Cardiac muscle cell (in vitro differentiated cells and primary cell): ENCODE measurements at regions not wholly inside any gene's neighbourhood (a gene's known extent, or its start where the extent isn't known, plus 50 kb on each side); places are given as distances from the start of the nearest gene placed in this dataset.

Experiments
- DNase-seq, 2 donors: peaks; one replicate each; pipeline versions ENCODE4 v3.0.0 to v3.0.0-alpha.2; 2010 to 2017; ENCODE audit warnings: low read depth in 1 of 2, low spot score in 1 of 2
- H3K27ac ChIP-seq: fragments of 200-600 bp; sonication (generic); 2 replicates; pipeline ENCODE4 v1.5.1; 2016
- H3K27me3 ChIP-seq: fragments of 200-600 bp; sonication (generic); 2 replicates; pipeline ENCODE4 v1.6.0; 2016; ENCODE audit warnings: control low read depth
- H3K36me3 ChIP-seq: fragments of 200-600 bp; sonication (generic); 2 replicates; pipeline ENCODE4 v1.5.1; 2016; ENCODE audit warnings: control low read depth
- H3K4me1 ChIP-seq: fragments of 200-600 bp; sonication (generic); 2 replicates; pipeline ENCODE4 v1.8.1; 2017; ENCODE audit warnings: low read depth, mild to moderate bottlenecking, mixed run types
- H3K4me3 ChIP-seq: fragments of 200-600 bp; sonication (generic); 2 replicates; pipeline ENCODE4 v1.5.1; 2016; ENCODE audit warnings: mild to moderate bottlenecking
- H3K9me3 ChIP-seq: fragments of 200-600 bp; sonication (generic); 2 replicates; pipeline ENCODE4 v1.5.1; 2017; ENCODE audit warnings: low read depth, mild to moderate bottlenecking, control low read depth
- TF ChIP-seq, protein P1 (sequence below): IDR thresholded peaks from 2 replicates; pipeline ENCODE4 v1.5.1; 2012; ENCODE audit warnings: low read depth, mild to moderate bottlenecking, low read length

DNA sequence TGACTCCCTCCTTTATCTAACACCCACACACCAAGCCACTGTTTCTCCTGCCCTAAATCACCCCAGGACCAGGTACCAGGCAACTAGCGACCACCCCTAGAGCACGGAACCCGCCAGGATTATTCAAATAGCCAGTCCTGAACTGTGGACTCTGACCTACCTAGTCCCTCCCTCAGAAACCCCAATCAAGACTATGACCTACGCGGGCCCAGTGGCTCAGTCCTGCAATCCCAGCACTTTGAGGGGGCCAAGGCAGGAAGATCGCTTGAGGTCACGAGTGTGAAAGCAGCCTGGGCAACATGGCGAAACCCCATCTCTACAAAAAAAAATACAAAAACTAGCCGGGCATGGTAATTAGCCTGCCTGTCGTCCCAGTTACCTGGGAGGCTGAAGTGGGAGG is 232.8 kb upstream of the FOXK1 start:
- no peak for DNase-seq
- no peaks in the 10 kb centered on the region for H3K9me3 ChIP-seq
- no peak overlapping the region for H3K27ac ChIP-seq
- TF ChIP-seq, protein P1, sequence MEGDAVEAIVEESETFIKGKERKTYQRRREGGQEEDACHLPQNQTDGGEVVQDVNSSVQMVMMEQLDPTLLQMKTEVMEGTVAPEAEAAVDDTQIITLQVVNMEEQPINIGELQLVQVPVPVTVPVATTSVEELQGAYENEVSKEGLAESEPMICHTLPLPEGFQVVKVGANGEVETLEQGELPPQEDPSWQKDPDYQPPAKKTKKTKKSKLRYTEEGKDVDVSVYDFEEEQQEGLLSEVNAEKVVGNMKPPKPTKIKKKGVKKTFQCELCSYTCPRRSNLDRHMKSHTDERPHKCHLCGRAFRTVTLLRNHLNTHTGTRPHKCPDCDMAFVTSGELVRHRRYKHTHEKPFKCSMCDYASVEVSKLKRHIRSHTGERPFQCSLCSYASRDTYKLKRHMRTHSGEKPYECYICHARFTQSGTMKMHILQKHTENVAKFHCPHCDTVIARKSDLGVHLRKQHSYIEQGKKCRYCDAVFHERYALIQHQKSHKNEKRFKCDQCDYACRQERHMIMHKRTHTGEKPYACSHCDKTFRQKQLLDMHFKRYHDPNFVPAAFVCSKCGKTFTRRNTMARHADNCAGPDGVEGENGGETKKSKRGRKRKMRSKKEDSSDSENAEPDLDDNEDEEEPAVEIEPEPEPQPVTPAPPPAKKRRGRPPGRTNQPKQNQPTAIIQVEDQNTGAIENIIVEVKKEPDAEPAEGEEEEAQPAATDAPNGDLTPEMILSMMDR, result no peak
- H3K27me3 ChIP-seq, result no peaks in the 10 kb centered on the region
- H3K4me3 ChIP-seq, result no peak overlapping the region
- H3K36me3 ChIP-seq, result no peaks in the 10 kb centered on the region
- no peaks in the 10 kb centered on the region for H3K4me1 ChIP-seq

DNA sequence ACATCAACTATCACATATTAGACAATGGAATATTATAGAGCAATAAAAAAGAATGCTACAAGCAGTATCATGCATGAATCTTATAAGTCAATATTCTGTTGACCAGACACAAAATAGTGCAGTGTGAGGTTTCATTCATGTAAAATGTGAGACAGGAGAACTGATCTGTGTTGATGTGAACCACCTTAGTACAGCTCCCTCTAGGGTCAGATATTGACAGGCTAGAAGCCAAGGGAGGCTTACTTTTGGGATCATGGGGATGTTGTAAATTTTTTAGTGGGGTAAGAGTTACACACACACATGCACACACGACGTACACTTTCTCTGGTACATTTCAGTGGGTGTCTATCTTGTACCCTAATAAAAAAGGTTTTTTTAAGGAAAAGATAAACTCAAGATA is 231.6 kb upstream of the FOXK1 start:
- no peak overlapping the region for H3K4me3 ChIP-seq
- H3K4me1 ChIP-seq, result no peaks in the 10 kb centered on the region
- DNase-seq, result no peak
- H3K27ac ChIP-seq, result no peak overlapping the region
- no peaks in the 10 kb centered on the region for H3K27me3 ChIP-seq
- TF ChIP-seq, protein P1, result no peak
- H3K36me3 ChIP-seq, result no peaks in the 10 kb centered on the region
- H3K9me3 ChIP-seq, result no peaks in the 10 kb centered on the region

DNA sequence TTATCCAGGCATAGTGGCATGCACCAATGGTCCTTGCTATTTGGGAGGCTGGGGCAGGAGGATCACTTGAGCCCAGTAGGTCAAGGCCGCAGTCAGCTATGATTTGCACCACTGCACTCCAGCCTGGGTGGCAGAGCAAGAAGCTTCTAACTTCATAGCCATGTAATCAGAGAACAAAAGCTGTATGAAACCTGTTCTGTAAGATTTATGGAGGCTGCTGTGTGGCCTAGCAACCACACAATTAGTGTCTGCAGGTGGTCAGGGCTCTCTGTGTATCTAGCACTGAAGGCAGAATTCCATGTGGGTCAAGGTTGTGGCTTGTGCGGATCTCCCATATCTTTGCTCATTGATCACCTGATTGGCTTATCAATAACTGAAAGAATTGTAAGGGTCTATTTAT is 221.5 kb upstream of the FOXK1 start:
- H3K4me3 ChIP-seq, result no peak overlapping the region
- no peaks in the 10 kb centered on the region for H3K27me3 ChIP-seq
- no peaks in the 10 kb centered on the region for H3K9me3 ChIP-seq
- TF ChIP-seq, protein P1, result no peak
- DNase-seq, result no peak
- H3K27ac ChIP-seq, result no peak overlapping the region
- H3K36me3 ChIP-seq, result no peaks in the 10 kb centered on the region
- no peaks in the 10 kb centered on the region for H3K4me1 ChIP-seq

DNA sequence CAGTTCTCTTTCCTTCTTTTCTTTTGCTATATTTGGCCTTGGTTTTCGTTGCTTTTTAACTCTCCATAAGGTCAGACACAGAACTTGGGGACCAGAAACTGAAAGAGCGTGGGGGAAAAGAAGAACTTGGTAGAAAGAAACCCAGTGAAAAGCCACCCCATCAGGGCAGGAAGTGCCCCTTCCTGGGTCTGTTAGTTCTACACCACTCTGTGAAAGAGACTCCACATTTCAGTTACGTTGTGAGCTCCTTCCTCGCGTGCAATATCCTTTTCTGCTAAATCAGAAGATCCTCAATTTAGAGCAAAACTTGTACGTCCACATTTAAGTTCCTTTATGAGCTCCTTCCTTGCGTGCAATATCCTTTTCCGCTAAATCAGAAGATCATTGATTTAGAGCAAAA is 220.6 kb upstream of the FOXK1 start:
- H3K27ac ChIP-seq, result no peak overlapping the region
- no peak overlapping the region for H3K4me3 ChIP-seq
- H3K27me3 ChIP-seq, result no peaks in the 10 kb centered on the region
- no peak for DNase-seq
- H3K36me3 ChIP-seq, result no peaks in the 10 kb centered on the region
- no peaks in the 10 kb centered on the region for H3K4me1 ChIP-seq
- TF ChIP-seq, protein P1, result no peak
- H3K9me3 ChIP-seq, result no peaks in the 10 kb centered on the region

DNA sequence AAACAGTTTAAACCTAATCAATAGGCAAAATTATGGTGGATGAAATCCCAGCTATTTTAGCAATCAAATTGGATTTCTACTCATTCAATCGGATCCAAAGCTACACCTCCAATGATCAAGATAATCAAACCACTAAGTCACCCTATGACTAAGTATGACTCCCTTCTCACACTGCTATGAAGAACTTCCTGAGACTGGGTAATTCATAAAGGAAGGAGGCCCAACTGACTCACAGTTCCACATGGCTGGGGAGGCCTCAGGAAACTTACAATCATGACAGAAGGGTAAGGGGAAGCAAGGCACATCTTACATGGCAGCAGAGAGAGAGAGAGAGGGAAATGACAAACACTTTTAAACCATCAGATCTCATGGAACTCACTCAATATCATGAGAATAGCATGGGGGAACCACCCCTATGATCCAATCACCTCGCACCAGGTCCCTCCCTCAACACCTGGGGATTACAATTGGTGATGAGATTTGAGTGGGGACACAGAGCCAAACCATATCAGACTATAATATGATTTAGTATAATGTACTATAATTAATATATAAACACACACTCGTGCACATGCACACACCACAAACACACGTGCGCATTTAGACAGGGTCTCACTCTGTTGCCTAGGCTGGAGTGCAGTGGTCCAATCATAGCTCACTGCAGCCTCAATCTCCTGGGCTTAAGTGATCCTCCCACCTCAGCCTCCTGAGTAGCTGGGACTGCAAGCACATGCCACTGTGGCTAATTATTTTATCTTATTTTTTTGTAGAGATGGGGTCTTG is 213.6 kb upstream of the FOXK1 start:
- Histone ChIP-seq H3K36me3 (no peaks in the 10 kb centered on the region), H3K9me3 (no peaks in the 10 kb centered on the region), H3K4me1 (no peaks in the 10 kb centered on the region), H3K4me3 (no peak overlapping the region), H3K27me3 (no peaks in the 10 kb centered on the region), H3K27ac (no peak overlapping the region)
- no peak for DNase-seq
- TF ChIP-seq, protein P1, result no peak
